HEK293 (cell line): ENCODE measurements at regions not wholly inside any gene's neighbourhood (a gene's known extent, or its start where the extent isn't known, plus 50 kb on each side); places are given as distances from the start of the nearest gene placed in this dataset.

ENCODE experiments used
- CTCF ChIA-PET: fragments of 350-600 bp; formaldehyde crosslinking; extraction: SDS; loops from one replicate; lab custom pipeline; 2021; ENCODE audit warnings: antibody characterized with exemption; lab: Yijun Ruan, JAX
- POLR2A ChIA-PET: fragments of 300-600 bp; formaldehyde crosslinking; extraction: SDS; loops from one replicate; lab custom pipeline; 2020; ENCODE audit warnings: antibody characterized with exemption, inconsistent platforms; lab: Yijun Ruan, JAX
- H3K27ac ChIP-seq: fragments of 200-500 bp; sonication (Bioruptor generic); 2 replicates; pipeline ENCODE4 v1.5.1; 2014; ENCODE audit warnings: low read depth, low read length, control low read depth, inconsistent platforms; ENCODE audit errors: extremely low read depth
- H3K36me3 ChIP-seq, 2 experiments: fragments of 200-500 bp in 1 of 2; sonication (Bioruptor generic) in 1 of 2; 1 replicate in 1 of 2; 2 replicates in 1 of 2; pipeline ENCODE4 v1.5.1; 2014 to 2017; ENCODE audit warnings: inconsistent platforms in 2 of 2, low read length in 2 of 2; ENCODE audit not compliant: control insufficient read depth in 2 of 2, insufficient read depth in 1 of 2
- H3K4me1 ChIP-seq: fragments of 200-500 bp; sonication (Bioruptor generic); 2 replicates; pipeline ENCODE4 v1.5.1; 2014; ENCODE audit warnings: mild to moderate bottlenecking, low read length, inconsistent platforms; ENCODE audit not compliant: control insufficient read depth, insufficient read depth
- H3K4me3 ChIP-seq: 2 replicates; pipeline ENCODE4 v1.5.1; 2011; ENCODE audit warnings: low read depth, mild to moderate bottlenecking, control low read depth, low read length, moderate library complexity
- H3K9me3 ChIP-seq: fragments of 200-500 bp; sonication (Bioruptor generic); 2 replicates; pipeline ENCODE4 v1.5.1; 2014; ENCODE audit warnings: low read depth, low read length, inconsistent platforms; ENCODE audit not compliant: control insufficient read depth, insufficient read depth
- KLF7 ChIP-seq: fragments of 450-650 bp; formaldehyde crosslinking; IDR thresholded peaks from 2 replicates; pipeline ENCODE4 v1.5.1; 2016; ENCODE audit warnings: missing biosample characterization, missing genetic modification characterization, borderline replicate concordance
- MZF1 ChIP-seq: fragments of 450-650 bp; formaldehyde crosslinking; IDR thresholded peaks from 2 replicates; pipeline ENCODE4 v1.5.1; 2017; ENCODE audit warnings: missing biosample characterization, missing genetic modification characterization, borderline replicate concordance
- YY1 ChIP-seq: fragments of 450-650 bp; formaldehyde crosslinking; IDR thresholded peaks from 2 replicates; pipeline ENCODE4 v1.5.1; 2018; ENCODE audit warnings: missing biosample characterization, missing genetic modification characterization
- ZEB2 ChIP-seq: fragments of 450-650 bp; formaldehyde crosslinking; IDR thresholded peaks from 2 replicates; pipeline ENCODE4 v1.5.1; 2016; ENCODE audit warnings: missing biosample characterization, missing genetic modification characterization
- ZFHX2 ChIP-seq: fragments of 450-650 bp; formaldehyde crosslinking; conservative IDR thresholded peaks from 2 replicates; pipeline ENCODE4 v1.5.1; 2016; ENCODE audit warnings: missing biosample characterization, missing genetic modification characterization
- ZFP37 ChIP-seq: fragments of 450-650 bp; formaldehyde crosslinking; IDR thresholded peaks from 2 replicates; pipeline ENCODE4 v1.5.1; 2016; ENCODE audit warnings: missing biosample characterization, missing genetic modification characterization
- ZNF169 ChIP-seq: fragments of 450-650 bp; formaldehyde crosslinking; IDR thresholded peaks from 2 replicates; pipeline ENCODE4 v1.5.1; 2016; ENCODE audit warnings: missing biosample characterization, missing genetic modification characterization
- ZNF184 ChIP-seq: fragments of 450-650 bp; IDR thresholded peaks from 2 replicates; pipeline ENCODE4 v1.5.1; 2018; ENCODE audit warnings: missing biosample characterization, mild to moderate bottlenecking, missing genetic modification characterization
- ZNF214 ChIP-seq: fragments of 450-650 bp; formaldehyde crosslinking; IDR thresholded peaks from 2 replicates; pipeline ENCODE4 v1.5.1; 2017; ENCODE audit warnings: missing biosample characterization, mild to moderate bottlenecking, missing genetic modification characterization, borderline replicate concordance
- ZNF274 ChIP-seq, 2 experiments: fragments of 200-500 bp in 1 of 2; fragments of 450-650 bp in 1 of 2; sonication (Bioruptor generic) in 1 of 2; formaldehyde crosslinking in 1 of 2; IDR thresholded peaks; 2 replicates each; pipeline versions ENCODE4 v1.5.1 to v1.6.1; 2014 to 2016; ENCODE audit warnings: borderline replicate concordance in 1 of 2, inconsistent platforms in 1 of 2, low read length in 1 of 2, missing biosample characterization in 1 of 2, missing genetic modification characterization in 1 of 2
- ZNF335 ChIP-seq: fragments of 450-650 bp; formaldehyde crosslinking; conservative IDR thresholded peaks from 2 replicates; pipeline ENCODE4 v1.5.1; 2016; ENCODE audit warnings: missing biosample characterization, missing genetic modification characterization
- ZNF391 ChIP-seq: fragments of 450-650 bp; formaldehyde crosslinking; IDR thresholded peaks from 2 replicates; pipeline ENCODE4 v1.5.1; 2016; ENCODE audit warnings: low read depth, missing biosample characterization, missing genetic modification characterization, borderline replicate concordance
- ZNF426 ChIP-seq: fragments of 450-650 bp; formaldehyde crosslinking; IDR thresholded peaks from 2 replicates; pipeline ENCODE4 v1.5.1; 2017; ENCODE audit warnings: missing biosample characterization, missing genetic modification characterization, mild to moderate bottlenecking, inconsistent platforms, moderate library complexity
- ZNF701 ChIP-seq: fragments of 450-650 bp; formaldehyde crosslinking; IDR thresholded peaks from 2 replicates; pipeline ENCODE4 v1.5.1; 2016; ENCODE audit warnings: missing biosample characterization, missing genetic modification characterization
- ZNF776 ChIP-seq: fragments of 450-650 bp; formaldehyde crosslinking; IDR thresholded peaks from 2 replicates; pipeline ENCODE4 v1.5.0; 2017; ENCODE audit warnings: missing biosample characterization, missing genetic modification characterization, borderline replicate concordance
- ZNF777 ChIP-seq: fragments of 450-650 bp; formaldehyde crosslinking; IDR thresholded peaks from 2 replicates; pipeline ENCODE4 v1.5.1; 2017; ENCODE audit warnings: missing biosample characterization, missing genetic modification characterization, borderline replicate concordance
- ZNF837 ChIP-seq: fragments of 450-650 bp; formaldehyde crosslinking; IDR thresholded peaks from 2 replicates; pipeline ENCODE4 v1.5.1; 2016; ENCODE audit warnings: missing biosample characterization, missing genetic modification characterization
- ZXDB ChIP-seq: fragments of 450-650 bp; formaldehyde crosslinking; IDR thresholded peaks from 2 replicates; pipeline ENCODE4 v1.5.1; 2016; ENCODE audit warnings: missing biosample characterization, missing genetic modification characterization
- TF ChIP-seq, protein P1 (sequence below): fragments of 450-650 bp; formaldehyde crosslinking; IDR thresholded peaks from 2 replicates; pipeline ENCODE4 v1.5.1; 2016; ENCODE audit warnings: missing biosample characterization, missing genetic modification characterization
- TF ChIP-seq, protein P2 (sequence below): fragments of 450-650 bp; IDR thresholded peaks from 2 replicates; pipeline ENCODE4 v1.5.1; 2018; ENCODE audit warnings: missing biosample characterization, mild to moderate bottlenecking, missing genetic modification characterization
- TF ChIP-seq, protein P3 (sequence below): fragments of 450-650 bp; formaldehyde crosslinking; IDR thresholded peaks from 2 replicates; pipeline ENCODE4 v1.5.1; 2016; ENCODE audit warnings: missing biosample characterization, missing genetic modification characterization, low read depth
- TF ChIP-seq, protein P4 (sequence below): fragments of 450-650 bp; formaldehyde crosslinking; conservative IDR thresholded peaks from 2 replicates; pipeline ENCODE4 v1.5.1; 2016; ENCODE audit warnings: low read depth, missing biosample characterization, missing genetic modification characterization

DNA sequence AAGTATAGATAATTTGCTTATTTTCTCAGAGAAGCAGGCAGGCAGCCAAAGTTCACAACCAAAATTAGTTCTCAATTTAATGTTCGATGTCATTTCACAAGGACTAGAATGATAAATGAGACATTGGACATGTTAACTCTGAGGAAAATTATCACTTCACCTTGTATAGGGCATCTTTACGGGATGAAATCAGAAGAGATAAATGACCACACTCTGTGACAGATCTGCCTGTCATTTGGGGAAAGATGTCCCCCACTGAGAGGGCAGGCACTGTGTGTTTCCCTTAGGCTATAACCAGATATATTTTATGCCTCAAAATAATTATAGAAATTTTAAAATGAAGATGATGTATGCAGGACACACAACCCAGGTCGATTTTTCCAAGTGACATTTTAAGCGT, 642.9 kb downstream of the BRINP3 start (continued):
- TF ChIP-seq, protein P1, sequence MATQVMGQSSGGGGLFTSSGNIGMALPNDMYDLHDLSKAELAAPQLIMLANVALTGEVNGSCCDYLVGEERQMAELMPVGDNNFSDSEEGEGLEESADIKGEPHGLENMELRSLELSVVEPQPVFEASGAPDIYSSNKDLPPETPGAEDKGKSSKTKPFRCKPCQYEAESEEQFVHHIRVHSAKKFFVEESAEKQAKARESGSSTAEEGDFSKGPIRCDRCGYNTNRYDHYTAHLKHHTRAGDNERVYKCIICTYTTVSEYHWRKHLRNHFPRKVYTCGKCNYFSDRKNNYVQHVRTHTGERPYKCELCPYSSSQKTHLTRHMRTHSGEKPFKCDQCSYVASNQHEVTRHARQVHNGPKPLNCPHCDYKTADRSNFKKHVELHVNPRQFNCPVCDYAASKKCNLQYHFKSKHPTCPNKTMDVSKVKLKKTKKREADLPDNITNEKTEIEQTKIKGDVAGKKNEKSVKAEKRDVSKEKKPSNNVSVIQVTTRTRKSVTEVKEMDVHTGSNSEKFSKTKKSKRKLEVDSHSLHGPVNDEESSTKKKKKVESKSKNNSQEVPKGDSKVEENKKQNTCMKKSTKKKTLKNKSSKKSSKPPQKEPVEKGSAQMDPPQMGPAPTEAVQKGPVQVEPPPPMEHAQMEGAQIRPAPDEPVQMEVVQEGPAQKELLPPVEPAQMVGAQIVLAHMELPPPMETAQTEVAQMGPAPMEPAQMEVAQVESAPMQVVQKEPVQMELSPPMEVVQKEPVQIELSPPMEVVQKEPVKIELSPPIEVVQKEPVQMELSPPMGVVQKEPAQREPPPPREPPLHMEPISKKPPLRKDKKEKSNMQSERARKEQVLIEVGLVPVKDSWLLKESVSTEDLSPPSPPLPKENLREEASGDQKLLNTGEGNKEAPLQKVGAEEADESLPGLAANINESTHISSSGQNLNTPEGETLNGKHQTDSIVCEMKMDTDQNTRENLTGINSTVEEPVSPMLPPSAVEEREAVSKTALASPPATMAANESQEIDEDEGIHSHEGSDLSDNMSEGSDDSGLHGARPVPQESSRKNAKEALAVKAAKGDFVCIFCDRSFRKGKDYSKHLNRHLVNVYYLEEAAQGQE (tag by site-specific recombination): no peak
- TF ChIP-seq ZFP37 (tag by site-specific recombination) (no peak), ZNF776 (tag by site-specific recombination) (no peak), ZXDB (no peak)

DNA sequence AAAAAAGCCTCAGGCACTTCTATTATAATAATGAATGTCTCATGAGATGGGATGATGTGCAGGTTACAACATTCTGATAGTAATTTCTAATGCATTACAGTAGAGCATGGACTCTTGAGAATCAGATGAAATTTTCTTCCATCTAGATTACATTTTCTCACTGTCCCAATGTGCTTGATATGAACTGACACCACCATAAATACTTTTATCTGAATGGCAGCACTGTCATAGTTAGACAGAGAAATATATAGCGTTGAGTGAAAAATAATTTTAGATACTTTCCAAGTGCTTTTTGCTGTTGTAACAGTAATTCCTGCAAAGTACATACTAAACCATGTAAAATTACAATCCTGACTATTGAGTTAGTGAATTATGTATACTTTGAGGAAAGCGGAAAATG, 630.1 kb downstream of the BRINP3 start:
- POLR2A ChIA-PET: no interaction called here
- CTCF ChIA-PET: interaction anchor here (0.6 kb wide), 1 partner anchor 632 kb away, joined by 3 read pairs; no protein-coding TSS in a partner anchor

More for the DNA sequence above, 630.1 kb downstream of the BRINP3 start:
- no peak overlapping the region for H3K27ac ChIP-seq
- H3K9me3 ChIP-seq: no peaks in the 10 kb centered on the region
- no peak overlapping the region for H3K4me3 ChIP-seq
- H3K36me3 ChIP-seq: no peaks in the 10 kb centered on the region
- TF ChIP-seq ZNF391 (tag by site-specific recombination): no peak
- TF ChIP-seq ZNF169: no peak
- TF ChIP-seq YY1 (tag by site-specific recombination): no peak
- no peak for TF ChIP-seq ZNF777 (tag by site-specific recombination)
- TF ChIP-seq KLF7 (tag by site-specific recombination): no peak
- no peak for TF ChIP-seq ZNF837 (tag by site-specific recombination)
- TF ChIP-seq, protein P2, sequence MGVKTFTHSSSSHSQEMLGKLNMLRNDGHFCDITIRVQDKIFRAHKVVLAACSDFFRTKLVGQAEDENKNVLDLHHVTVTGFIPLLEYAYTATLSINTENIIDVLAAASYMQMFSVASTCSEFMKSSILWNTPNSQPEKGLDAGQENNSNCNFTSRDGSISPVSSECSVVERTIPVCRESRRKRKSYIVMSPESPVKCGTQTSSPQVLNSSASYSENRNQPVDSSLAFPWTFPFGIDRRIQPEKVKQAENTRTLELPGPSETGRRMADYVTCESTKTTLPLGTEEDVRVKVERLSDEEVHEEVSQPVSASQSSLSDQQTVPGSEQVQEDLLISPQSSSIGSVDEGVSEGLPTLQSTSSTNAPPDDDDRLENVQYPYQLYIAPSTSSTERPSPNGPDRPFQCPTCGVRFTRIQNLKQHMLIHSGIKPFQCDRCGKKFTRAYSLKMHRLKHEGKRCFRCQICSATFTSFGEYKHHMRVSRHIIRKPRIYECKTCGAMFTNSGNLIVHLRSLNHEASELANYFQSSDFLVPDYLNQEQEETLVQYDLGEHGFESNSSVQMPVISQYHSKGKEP (tag by site-specific recombination): no peak
- no peak for TF ChIP-seq ZEB2 (tag by site-specific recombination)
- TF ChIP-seq, protein P3, sequence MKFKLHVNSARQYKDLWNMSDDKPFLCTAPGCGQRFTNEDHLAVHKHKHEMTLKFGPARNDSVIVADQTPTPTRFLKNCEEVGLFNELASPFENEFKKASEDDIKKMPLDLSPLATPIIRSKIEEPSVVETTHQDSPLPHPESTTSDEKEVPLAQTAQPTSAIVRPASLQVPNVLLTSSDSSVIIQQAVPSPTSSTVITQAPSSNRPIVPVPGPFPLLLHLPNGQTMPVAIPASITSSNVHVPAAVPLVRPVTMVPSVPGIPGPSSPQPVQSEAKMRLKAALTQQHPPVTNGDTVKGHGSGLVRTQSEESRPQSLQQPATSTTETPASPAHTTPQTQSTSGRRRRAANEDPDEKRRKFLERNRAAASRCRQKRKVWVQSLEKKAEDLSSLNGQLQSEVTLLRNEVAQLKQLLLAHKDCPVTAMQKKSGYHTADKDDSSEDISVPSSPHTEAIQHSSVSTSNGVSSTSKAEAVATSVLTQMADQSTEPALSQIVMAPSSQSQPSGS: no peak
- TF ChIP-seq, protein P4, sequence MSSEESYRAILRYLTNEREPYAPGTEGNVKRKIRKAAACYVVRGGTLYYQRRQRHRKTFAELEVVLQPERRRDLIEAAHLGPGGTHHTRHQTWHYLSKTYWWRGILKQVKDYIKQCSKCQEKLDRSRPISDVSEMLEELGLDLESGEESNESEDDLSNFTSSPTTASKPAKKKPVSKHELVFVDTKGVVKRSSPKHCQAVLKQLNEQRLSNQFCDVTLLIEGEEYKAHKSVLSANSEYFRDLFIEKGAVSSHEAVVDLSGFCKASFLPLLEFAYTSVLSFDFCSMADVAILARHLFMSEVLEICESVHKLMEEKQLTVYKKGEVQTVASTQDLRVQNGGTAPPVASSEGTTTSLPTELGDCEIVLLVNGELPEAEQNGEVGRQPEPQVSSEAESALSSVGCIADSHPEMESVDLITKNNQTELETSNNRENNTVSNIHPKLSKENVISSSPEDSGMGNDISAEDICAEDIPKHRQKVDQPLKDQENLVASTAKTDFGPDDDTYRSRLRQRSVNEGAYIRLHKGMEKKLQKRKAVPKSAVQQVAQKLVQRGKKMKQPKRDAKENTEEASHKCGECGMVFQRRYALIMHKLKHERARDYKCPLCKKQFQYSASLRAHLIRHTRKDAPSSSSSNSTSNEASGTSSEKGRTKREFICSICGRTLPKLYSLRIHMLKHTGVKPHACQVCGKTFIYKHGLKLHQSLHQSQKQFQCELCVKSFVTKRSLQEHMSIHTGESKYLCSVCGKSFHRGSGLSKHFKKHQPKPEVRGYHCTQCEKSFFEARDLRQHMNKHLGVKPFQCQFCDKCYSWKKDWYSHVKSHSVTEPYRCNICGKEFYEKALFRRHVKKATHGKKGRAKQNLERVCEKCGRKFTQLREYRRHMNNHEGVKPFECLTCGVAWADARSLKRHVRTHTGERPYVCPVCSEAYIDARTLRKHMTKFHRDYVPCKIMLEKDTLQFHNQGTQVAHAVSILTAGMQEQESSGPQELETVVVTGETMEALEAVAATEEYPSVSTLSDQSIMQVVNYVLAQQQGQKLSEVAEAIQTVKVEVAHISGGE: no peak
- no peak for TF ChIP-seq ZNF426 (tag by site-specific recombination)
- no peak for TF ChIP-seq ZNF701 (tag by site-specific recombination)
- TF ChIP-seq ZNF335 (tag by site-specific recombination): no peak
- TF ChIP-seq ZNF214 (tag by site-specific recombination): no peak
- no peak for TF ChIP-seq ZNF274 (IDR thresholded peaks at IDR 0.05; ENCODE audit: low read length)
- TF ChIP-seq ZNF274 (tag by site-specific recombination; IDR thresholded peaks at IDR 0.05; ENCODE audit: borderline replicate concordance): no peak
- TF ChIP-seq MZF1: no peak
- no peak for TF ChIP-seq ZFHX2 (tag by site-specific recombination)
- TF ChIP-seq ZNF184 (tag by site-specific recombination): no peak
- no peaks in the 10 kb centered on the region for H3K4me1 ChIP-seq
